Activated naive CD8-positive, alpha-beta T cell treated with anti-CD3 and anti-CD28 coated beads, Interleukin-2, amount 10 ng/mL, durations not matched to agents 7 days and 5 days (primary cell): ENCODE measurements at regions not wholly inside any gene's neighbourhood (a gene's known extent, or its start where the extent isn't known, plus 50 kb on each side); places are given as distances from the start of the nearest gene placed in this dataset.

Source experiments
- ATAC-seq: fragments of 150-1000 bp; cut with Tn5 transposase; one replicate; pipeline ENCODE4 v1.10.0; 2021; ENCODE audit warnings: low read depth, moderate library complexity
- POLR2A ChIA-PET: fragments of 350-600 bp; sonication (Branson Sonifier 250); formaldehyde crosslinking; loops from one replicate; lab custom pipeline; 2021; ENCODE audit warnings: antibody characterized with exemption; lab: Charles Lee
- DNase-seq: peaks from one replicate; pipeline ENCODE4 v3.0.0; 2021
- H3K27ac Mint-ChIP-seq: one replicate; pipeline ENCODE4 v1.8.0; 2022; ENCODE audit warnings: mild to moderate bottlenecking, mixed read lengths
- H3K27me3 Mint-ChIP-seq: one replicate; pipeline ENCODE4 v1.8.0; 2022; ENCODE audit warnings: mild to moderate bottlenecking, moderate library complexity, mixed read lengths
- H3K36me3 Mint-ChIP-seq: one replicate; pipeline ENCODE4 v1.8.0; 2021; ENCODE audit warnings: mild to moderate bottlenecking, mixed read lengths
- H3K4me1 Mint-ChIP-seq: one replicate; pipeline ENCODE4 v1.8.0; 2021; ENCODE audit warnings: mixed read lengths
- H3K4me3 Mint-ChIP-seq: one replicate; pipeline ENCODE4 v1.8.0; 2022; ENCODE audit warnings: mild to moderate bottlenecking, moderate library complexity, mixed read lengths
- H3K9me3 Mint-ChIP-seq: one replicate; pipeline ENCODE4 v1.8.0; 2021; ENCODE audit warnings: mixed read lengths

GRCh38 chr10:43822631-43823580 is 174.2 kb upstream of the ZNF32 start:
- POLR2A ChIA-PET: no interaction called here
- no peak for DNase-seq
- no peak overlapping the region for H3K27ac Mint-ChIP-seq

GRCh38 chr10:43821103-43821502 is 172.4 kb upstream of the ZNF32 start:
- POLR2A ChIA-PET: no interaction called here

More at GRCh38 chr10:43822631-43823580, 174.2 kb upstream of the ZNF32 start:
- H3K4me1 Mint-ChIP-seq: peaks cover 22% of the 10 kb centered on the region
- H3K27me3 Mint-ChIP-seq: peaks cover 3% of the 10 kb centered on the region
- H3K4me3 Mint-ChIP-seq: no peak overlapping the region
- peaks cover 1% of the 10 kb centered on the region for H3K9me3 Mint-ChIP-seq
- H3K36me3 Mint-ChIP-seq: no peaks in the 10 kb centered on the region
- ATAC-seq: no peak

GRCh38 chr10:43820663-43821062 is 172.0 kb upstream of the ZNF32 start:
- Mint-ChIP-seq H3K4me3 (no peak overlapping the region), H3K4me1 (peaks cover 40% of the 10 kb centered on the region), H3K9me3 (no peaks in the 10 kb centered on the region), H3K27me3 (no peaks in the 10 kb centered on the region), H3K27ac (no peak overlapping the region), H3K36me3 (peaks cover 3% of the 10 kb centered on the region)
- POLR2A ChIA-PET: no interaction called here
- DNase-seq (no peak), ATAC-seq (no peak)

More at GRCh38 chr10:43821103-43821502, 172.4 kb upstream of the ZNF32 start:
- no peak overlapping the region for H3K27ac Mint-ChIP-seq
- DNase-seq (no peak), ATAC-seq (no peak)
- H3K9me3 Mint-ChIP-seq: no peaks in the 10 kb centered on the region
- peaks cover 36% of the 10 kb centered on the region for H3K4me1 Mint-ChIP-seq
- H3K4me3 Mint-ChIP-seq: no peak overlapping the region
- no peaks in the 10 kb centered on the region for H3K27me3 Mint-ChIP-seq
- peaks cover 3% of the 10 kb centered on the region for H3K36me3 Mint-ChIP-seq

- POLR2A ChIA-PET: no interaction called here
- Mint-ChIP-seq H3K27me3 (peaks cover 3% of the 10 kb centered on the region), H3K36me3 (peaks cover 3% of the 10 kb centered on the region), H3K9me3 (no peaks in the 10 kb centered on the region), H3K27ac (no peak overlapping the region), H3K4me1 (peaks cover 49% of the 10 kb centered on the region), H3K4me3 (no peak overlapping the region)
- DNase-seq (no peak), ATAC-seq (no peak)
Observed at GRCh38 chr10:43819464-43820230, 171.0 kb upstream of the ZNF32 start.

GRCh38 chr10:43818687-43819086 is 170.0 kb upstream of the ZNF32 start:
- Mint-ChIP-seq H3K4me3 (no peak overlapping the region), H3K9me3 (no peaks in the 10 kb centered on the region), H3K4me1 (peaks cover 47% of the 10 kb centered on the region), H3K27me3 (peaks cover 3% of the 10 kb centered on the region), H3K27ac (no peak overlapping the region), H3K36me3 (peaks cover 3% of the 10 kb centered on the region)
- POLR2A ChIA-PET: no interaction called here
- no peak for ATAC-seq
- DNase-seq: no peak

GRCh38 chr10:43817368-43817767 is 168.7 kb upstream of the ZNF32 start:
- Mint-ChIP-seq H3K4me3 (no peak overlapping the region), H3K36me3 (peaks cover 3% of the 10 kb centered on the region), H3K9me3 (no peaks in the 10 kb centered on the region), H3K27ac (no peak overlapping the region), H3K4me1 (peaks cover 44% of the 10 kb centered on the region), H3K27me3 (peaks cover 3% of the 10 kb centered on the region)
- DNase-seq: no peak
- POLR2A ChIA-PET: no interaction called here
- ATAC-seq: no peak

- Mint-ChIP-seq H3K4me1 (peaks cover 40% of the 10 kb centered on the region), H3K36me3 (peaks cover 3% of the 10 kb centered on the region), H3K4me3 (peak overlapping the region; percentile 78), H3K27ac (peak overlapping the region; percentile 78), H3K9me3 (no peaks in the 10 kb centered on the region), H3K27me3 (peaks cover 3% of the 10 kb centered on the region)
- DNase-seq (peak; percentile 69), ATAC-seq (peak; percentile 99)
- POLR2A ChIA-PET: no interaction called here
Observed at GRCh38 chr10:43816351-43817321, 168.0 kb upstream of the ZNF32 start.

- Mint-ChIP-seq H3K27ac (peak overlapping the region; percentile 55), H3K4me1 (peaks cover 50% of the 10 kb centered on the region), H3K4me3 (peak overlapping the region; percentile 78), H3K9me3 (no peaks in the 10 kb centered on the region), H3K27me3 (peaks cover 3% of the 10 kb centered on the region), H3K36me3 (peaks cover 7% of the 10 kb centered on the region)
- no peak for ATAC-seq
- POLR2A ChIA-PET: no interaction called here
- no peak for DNase-seq
Observed at GRCh38 chr10:43815181-43815885, 166.7 kb upstream of the ZNF32 start.

- Mint-ChIP-seq H3K4me1 (peaks cover 54% of the 10 kb centered on the region), H3K9me3 (no peaks in the 10 kb centered on the region), H3K27me3 (peaks cover 4% of the 10 kb centered on the region), H3K4me3 (no peak overlapping the region), H3K36me3 (peaks cover 7% of the 10 kb centered on the region), H3K27ac (no peak overlapping the region)
- ATAC-seq: no peak
- POLR2A ChIA-PET: no interaction called here
- no peak for DNase-seq
Observed at GRCh38 chr10:43814663-43815062, 166.0 kb upstream of the ZNF32 start.

GRCh38 chr10:43811871-43812270 is 163.2 kb upstream of the ZNF32 start:
- H3K27ac Mint-ChIP-seq: no peak overlapping the region
- H3K4me3 Mint-ChIP-seq: no peak overlapping the region
- no peaks in the 10 kb centered on the region for H3K9me3 Mint-ChIP-seq
- peaks cover 64% of the 10 kb centered on the region for H3K4me1 Mint-ChIP-seq
- POLR2A ChIA-PET: no interaction called here
- no peak for ATAC-seq
- peaks cover 4% of the 10 kb centered on the region for H3K27me3 Mint-ChIP-seq
- H3K36me3 Mint-ChIP-seq: peaks cover 9% of the 10 kb centered on the region
- no peak for DNase-seq

- Mint-ChIP-seq H3K9me3 (no peaks in the 10 kb centered on the region), H3K4me3 (peak overlapping the region; percentile 23), H3K27me3 (peaks cover 4% of the 10 kb centered on the region), H3K4me1 (peaks cover 51% of the 10 kb centered on the region), H3K27ac (peak overlapping the region; percentile 8), H3K36me3 (peaks cover 10% of the 10 kb centered on the region)
- no peak for DNase-seq
- no peak for ATAC-seq
- POLR2A ChIA-PET: no interaction called here
Observed at GRCh38 chr10:43809211-43809930, 160.7 kb upstream of the ZNF32 start.

GRCh38 chr10:43808136-43808535 is 159.5 kb upstream of the ZNF32 start:
- Mint-ChIP-seq H3K27ac (peak overlapping the region; percentile 85), H3K36me3 (peaks cover 10% of the 10 kb centered on the region), H3K9me3 (no peaks in the 10 kb centered on the region), H3K4me3 (peak overlapping the region; percentile 64), H3K27me3 (peaks cover 6% of the 10 kb centered on the region), H3K4me1 (peaks cover 51% of the 10 kb centered on the region)
- ATAC-seq: peak; percentile 91
- DNase-seq: no peak
- POLR2A ChIA-PET: interaction anchor here (0.6 kb wide), 1 partner anchor 97 kb away, joined by 5 read pairs; no protein-coding TSS in a partner anchor
